ENCODE measurements at regions not wholly inside any gene's neighbourhood (a gene's known extent, or its start where the extent isn't known, plus 50 kb on each side); places are given as distances from the start of the nearest gene placed in this dataset.
A peak's percentile ranks its signal among the peaks of the same experiment; 100 is the strongest.

DNA sequence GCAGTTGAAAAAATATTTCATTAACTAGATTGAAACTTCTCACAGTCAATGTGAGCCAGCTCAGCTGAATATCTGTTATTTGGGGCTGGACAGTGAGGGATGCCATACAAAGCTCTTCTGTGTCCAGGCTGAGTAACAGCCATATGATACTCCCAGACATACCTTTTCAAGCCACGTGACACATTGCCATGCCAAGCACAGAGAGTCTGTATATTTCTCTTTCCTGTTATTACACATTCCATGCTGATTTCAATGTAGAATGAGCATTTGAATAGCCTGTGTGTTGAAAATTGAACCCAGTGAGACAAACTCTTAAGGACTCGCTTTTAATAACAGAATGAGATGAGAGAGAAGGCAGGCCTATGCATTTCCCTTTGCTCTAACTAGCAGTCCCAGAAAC, 334.7 kb upstream of the RASGRP1 start:
- no peak overlapping the region for H2BK12ac ChIP-seq (ENCODE audit: low read length)
- H4K91ac ChIP-seq (ENCODE audit: low read depth, low read length) = no peak overlapping the region
- no peak overlapping the region for H3K14ac ChIP-seq (ENCODE audit: low read length)
- no peaks in the 10 kb centered on the region for H3K9me3 ChIP-seq (ENCODE audit: insufficient read depth, low read depth, low read length)
- no peak overlapping the region for H3K18ac ChIP-seq (ENCODE audit: low read length)
- no peak overlapping the region for H2BK5ac ChIP-seq (ENCODE audit: low read depth, low read length, poor library complexity)
- no peaks in the 10 kb centered on the region for H3K27me3 ChIP-seq (ENCODE audit: insufficient read depth, low read length)
- no peak overlapping the region for H3K4ac ChIP-seq (ENCODE audit: low read depth, low read length)
- H3K79me2 ChIP-seq (ENCODE audit: control insufficient read depth, insufficient read depth, low read length, poor library complexity) = no peaks in the 10 kb centered on the region
- no peaks in the 10 kb centered on the region for H3K79me1 ChIP-seq (ENCODE audit: low read length)
- no peak overlapping the region for H3K9ac ChIP-seq (ENCODE audit: low read length)
- H3K4me3 ChIP-seq (ENCODE audit: low read depth, low read length) = no peak overlapping the region
- H3K4me2 ChIP-seq (ENCODE audit: low read length) = no peak overlapping the region
- no peak overlapping the region for H4K12ac ChIP-seq (ENCODE audit: low read depth, low read length)
- H2AK5ac ChIP-seq (ENCODE audit: low read length) = no peak overlapping the region
- H2AFZ ChIP-seq (ENCODE audit: insufficient read depth, low read length, poor library complexity) = no peak overlapping the region
- DNase-seq = no peak
- H3K36me3 ChIP-seq (ENCODE audit: control insufficient read depth in 1 of 2, insufficient read depth in 2 of 2, low read length in 2 of 2) = no peaks in the 10 kb centered on the region
- no peak overlapping the region for H4K8ac ChIP-seq (ENCODE audit: low read depth, low read length)
- no peak overlapping the region for H2BK120ac ChIP-seq (ENCODE audit: insufficient read depth, low read length, poor library complexity)
- WGBS (ENCODE audit: extremely low coverage, insufficient coverage, insufficient read length) = no CpG with 5 or more reads among the region's 2 CpGs
- H3K27ac ChIP-seq (ENCODE audit: low read depth, low read length) = no peak overlapping the region
- no peak overlapping the region for H3K23ac ChIP-seq (ENCODE audit: low read length)
- peaks cover 0 to 2% of the 10 kb centered on the region in 2 experiments for H3K4me1 ChIP-seq (ENCODE audit: control insufficient read depth in 1 of 2, insufficient read depth in 2 of 2, low read length in 2 of 2)

DNA sequence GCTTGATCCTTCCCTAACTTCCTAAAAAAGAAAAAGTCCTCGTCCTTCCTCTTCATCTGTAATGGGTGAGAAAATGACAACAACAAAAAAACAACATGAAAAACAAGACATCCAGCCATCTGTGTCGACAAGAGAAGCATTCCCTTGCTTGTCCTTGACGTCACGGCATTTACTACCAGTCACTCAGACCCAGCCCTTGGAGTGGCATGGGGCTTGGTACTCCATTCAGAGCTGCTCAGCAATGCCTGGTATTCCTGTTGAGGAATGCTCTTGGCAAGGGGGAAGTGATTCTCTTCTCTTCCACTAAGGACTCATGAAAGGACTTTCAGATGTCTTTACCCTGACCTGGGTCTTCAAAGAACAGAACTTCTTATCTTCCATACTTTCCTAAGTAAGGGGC, 339.7 kb upstream of the RASGRP1 start:
- Histone ChIP-seq H3K4me3 (ENCODE audit: low read depth, low read length) (no peak overlapping the region), H3K4me2 (ENCODE audit: low read length) (no peak overlapping the region), H3K18ac (ENCODE audit: low read length) (no peak overlapping the region), H3K36me3 (ENCODE audit: control insufficient read depth in 1 of 2, insufficient read depth in 2 of 2, low read length in 2 of 2) (no peaks in the 10 kb centered on the region), H2AK5ac (ENCODE audit: low read length) (no peak overlapping the region), H2BK120ac (ENCODE audit: insufficient read depth, low read length, poor library complexity) (no peak overlapping the region), H3K79me2 (ENCODE audit: control insufficient read depth, insufficient read depth, low read length, poor library complexity) (no peaks in the 10 kb centered on the region), H4K91ac (ENCODE audit: low read depth, low read length) (no peak overlapping the region), H2BK12ac (ENCODE audit: low read length) (no peak overlapping the region), H3K4me1 (ENCODE audit: control insufficient read depth in 1 of 2, insufficient read depth in 2 of 2, low read length in 2 of 2) (no peaks in the 10 kb centered on the region), H3K27ac (ENCODE audit: low read depth, low read length) (no peak overlapping the region), H2BK5ac (ENCODE audit: low read depth, low read length, poor library complexity) (no peak overlapping the region), H3K27me3 (ENCODE audit: insufficient read depth, low read length) (no peaks in the 10 kb centered on the region), H2AFZ (ENCODE audit: insufficient read depth, low read length, poor library complexity) (no peak overlapping the region), H3K23ac (ENCODE audit: low read length) (no peak overlapping the region), H3K9me3 (ENCODE audit: insufficient read depth, low read depth, low read length) (no peaks in the 10 kb centered on the region), H4K12ac (ENCODE audit: low read depth, low read length) (no peak overlapping the region), H4K8ac (ENCODE audit: low read depth, low read length) (no peak overlapping the region), H3K4ac (ENCODE audit: low read depth, low read length) (no peak overlapping the region), H3K14ac (ENCODE audit: low read length) (no peak overlapping the region), H3K9ac (ENCODE audit: low read length) (no peak overlapping the region), H3K79me1 (ENCODE audit: low read length) (no peaks in the 10 kb centered on the region)
- no CpG with 5 or more reads among the region's 4 CpGs for WGBS (ENCODE audit: extremely low coverage, insufficient coverage, insufficient read length)
- DNase-seq = peak in 1 of 2 donors; percentile 31

DNA sequence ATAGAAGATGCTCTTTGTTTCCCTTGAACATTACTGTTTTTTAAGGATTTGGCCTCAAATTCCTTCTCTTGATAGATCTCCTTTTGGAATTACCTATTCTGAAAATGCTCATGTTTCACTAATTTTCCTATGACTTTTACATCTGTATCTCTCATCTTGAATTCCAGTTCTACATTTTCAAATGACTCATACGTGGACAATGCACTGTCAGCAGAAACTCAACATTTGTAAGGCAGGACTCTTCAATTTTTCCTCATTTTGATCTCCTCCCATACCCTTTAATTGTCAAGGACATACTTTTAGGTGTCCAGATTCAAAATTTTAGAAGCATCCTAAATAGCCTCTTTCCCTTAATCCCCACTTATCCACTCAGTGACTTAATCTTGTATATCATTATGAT, 341.0 kb upstream of the RASGRP1 start:
- H4K91ac ChIP-seq (ENCODE audit: low read depth, low read length) = no peak overlapping the region
- H3K18ac ChIP-seq (ENCODE audit: low read length) = no peak overlapping the region
- no peaks in the 10 kb centered on the region for H3K36me3 ChIP-seq (ENCODE audit: control insufficient read depth in 1 of 2, insufficient read depth in 2 of 2, low read length in 2 of 2)
- no peak overlapping the region for H3K9ac ChIP-seq (ENCODE audit: low read length)
- H2BK5ac ChIP-seq (ENCODE audit: low read depth, low read length, poor library complexity) = no peak overlapping the region
- no peak overlapping the region for H4K12ac ChIP-seq (ENCODE audit: low read depth, low read length)
- no peak overlapping the region for H2BK12ac ChIP-seq (ENCODE audit: low read length)
- no peaks in the 10 kb centered on the region for H3K79me2 ChIP-seq (ENCODE audit: control insufficient read depth, insufficient read depth, low read length, poor library complexity)
- H3K27ac ChIP-seq (ENCODE audit: low read depth, low read length) = no peak overlapping the region
- H2AK5ac ChIP-seq (ENCODE audit: low read length) = no peak overlapping the region
- no peak overlapping the region for H3K23ac ChIP-seq (ENCODE audit: low read length)
- no peaks in the 10 kb centered on the region for H3K4me1 ChIP-seq (ENCODE audit: control insufficient read depth in 1 of 2, insufficient read depth in 2 of 2, low read length in 2 of 2)
- no peak overlapping the region for H2AFZ ChIP-seq (ENCODE audit: insufficient read depth, low read length, poor library complexity)
- no peak overlapping the region for H2BK120ac ChIP-seq (ENCODE audit: insufficient read depth, low read length, poor library complexity)
- H3K4me2 ChIP-seq (ENCODE audit: low read length) = no peak overlapping the region
- no peak overlapping the region for H3K4ac ChIP-seq (ENCODE audit: low read depth, low read length)
- H3K14ac ChIP-seq (ENCODE audit: low read length) = no peak overlapping the region
- H3K4me3 ChIP-seq (ENCODE audit: low read depth, low read length) = no peak overlapping the region
- DNase-seq = peak in 1 of 2 donors; percentile 58
- no peak overlapping the region for H4K8ac ChIP-seq (ENCODE audit: low read depth, low read length)
- WGBS (ENCODE audit: extremely low coverage, insufficient coverage, insufficient read length) = no CpG with 5 or more reads among the region's 1 CpG
- no peaks in the 10 kb centered on the region for H3K9me3 ChIP-seq (ENCODE audit: insufficient read depth, low read depth, low read length)
- no peaks in the 10 kb centered on the region for H3K27me3 ChIP-seq (ENCODE audit: insufficient read depth, low read length)
- H3K79me1 ChIP-seq (ENCODE audit: low read length) = no peaks in the 10 kb centered on the region

DNA sequence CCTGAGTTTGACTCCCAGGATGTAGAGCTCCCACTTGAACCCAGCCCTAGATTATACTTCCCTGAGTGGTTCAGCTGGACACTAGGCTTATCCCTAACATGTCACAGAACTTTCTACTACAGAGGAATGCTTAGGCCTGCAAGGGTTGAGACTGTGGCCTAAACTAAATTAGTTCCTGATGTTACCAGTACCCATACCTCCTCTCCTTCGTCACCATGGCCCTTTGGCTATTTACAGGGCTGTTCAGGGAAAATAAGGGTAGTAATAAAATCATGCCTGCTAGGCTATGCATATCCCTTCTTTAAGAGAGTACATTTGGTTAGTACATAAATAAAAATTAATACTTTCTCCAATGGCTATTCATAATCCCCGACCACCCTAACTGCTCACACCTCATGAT, 356.4 kb upstream of the RASGRP1 start:
- no peak overlapping the region for H4K91ac ChIP-seq (ENCODE audit: low read depth, low read length)
- H2AK5ac ChIP-seq (ENCODE audit: low read length) = no peak overlapping the region
- no peak overlapping the region for H3K4me2 ChIP-seq (ENCODE audit: low read length)
- H3K4ac ChIP-seq (ENCODE audit: low read depth, low read length) = no peak overlapping the region
- peaks cover 2% of the 10 kb centered on the region for H3K9me3 ChIP-seq (ENCODE audit: insufficient read depth, low read depth, low read length)
- H4K8ac ChIP-seq (ENCODE audit: low read depth, low read length) = no peak overlapping the region
- H3K36me3 ChIP-seq (ENCODE audit: control insufficient read depth in 1 of 2, insufficient read depth in 2 of 2, low read length in 2 of 2) = no peaks in the 10 kb centered on the region
- peak overlapping the region; percentile 72 for H2BK120ac ChIP-seq (ENCODE audit: insufficient read depth, low read length, poor library complexity)
- DNase-seq = peak; percentile 81 to 90
- no peaks in the 10 kb centered on the region for H3K4me1 ChIP-seq (ENCODE audit: control insufficient read depth in 1 of 2, insufficient read depth in 2 of 2, low read length in 2 of 2)
- no peak overlapping the region for H3K27ac ChIP-seq (ENCODE audit: low read depth, low read length)
- peak overlapping the region; percentile 64 for H2BK5ac ChIP-seq (ENCODE audit: low read depth, low read length, poor library complexity)
- H3K79me1 ChIP-seq (ENCODE audit: low read length) = peaks cover 5% of the 10 kb centered on the region
- no peak overlapping the region for H2AFZ ChIP-seq (ENCODE audit: insufficient read depth, low read length, poor library complexity)
- no peaks in the 10 kb centered on the region for H3K27me3 ChIP-seq (ENCODE audit: insufficient read depth, low read length)
- H3K23ac ChIP-seq (ENCODE audit: low read length) = no peak overlapping the region
- no peak overlapping the region for H3K9ac ChIP-seq (ENCODE audit: low read length)
- H4K12ac ChIP-seq (ENCODE audit: low read depth, low read length) = no peak overlapping the region
- H3K4me3 ChIP-seq (ENCODE audit: low read depth, low read length) = no peak overlapping the region
- no CpG with 5 or more reads among the region's 2 CpGs for WGBS (ENCODE audit: extremely low coverage, insufficient coverage, insufficient read length)
- H2BK12ac ChIP-seq (ENCODE audit: low read length) = peak overlapping the region; percentile 87
- H3K79me2 ChIP-seq (ENCODE audit: control insufficient read depth, insufficient read depth, low read length, poor library complexity) = no peaks in the 10 kb centered on the region
- H3K14ac ChIP-seq (ENCODE audit: low read length) = no peak overlapping the region
- H3K18ac ChIP-seq (ENCODE audit: low read length) = no peak overlapping the region

Data from trophoblast cell (in vitro differentiated cells and primary cell).